PC-9 (cell line): ENCODE measurements at regions not wholly inside any gene's neighbourhood (a gene's known extent, or its start where the extent isn't known, plus 50 kb on each side); places are given as distances from the start of the nearest gene placed in this dataset.

Experiments used
- EZH2 ChIP-seq: fragments of 200-600 bp; sonication (generic); IDR thresholded peaks from 2 replicates; pipeline ENCODE4 v1.8.0; 2017; ENCODE audit warnings: antibody characterized with exemption, low read depth
- TF ChIP-seq, protein P1 (sequence below): fragments of 200-600 bp; sonication (generic); conservative IDR thresholded peaks from 2 replicates; pipeline ENCODE4 v1.6.1; 2017; ENCODE audit warnings: mixed run types, antibody characterized with exemption, mild to moderate bottlenecking, moderate library complexity

DNA sequence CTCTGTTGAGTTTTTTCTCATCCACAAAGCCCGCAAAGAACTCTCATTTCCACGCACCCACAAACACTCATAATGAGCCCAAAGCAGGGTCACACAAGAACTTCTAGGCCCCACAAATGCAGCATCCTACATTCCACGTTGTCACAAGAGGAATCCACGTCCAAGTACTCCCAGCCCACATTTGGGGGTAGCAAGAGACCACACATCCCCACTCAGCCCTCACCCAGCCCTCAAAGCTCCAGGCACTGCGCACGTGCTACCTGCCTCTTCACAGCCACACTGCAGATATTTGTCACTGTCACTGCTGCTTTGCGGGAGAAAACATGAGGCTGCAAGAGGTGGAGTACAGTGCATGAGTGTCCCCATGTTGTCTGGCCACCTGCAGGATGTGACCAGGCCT lies 187.6 kb upstream of the CDYL start:
- TF ChIP-seq, protein P1, sequence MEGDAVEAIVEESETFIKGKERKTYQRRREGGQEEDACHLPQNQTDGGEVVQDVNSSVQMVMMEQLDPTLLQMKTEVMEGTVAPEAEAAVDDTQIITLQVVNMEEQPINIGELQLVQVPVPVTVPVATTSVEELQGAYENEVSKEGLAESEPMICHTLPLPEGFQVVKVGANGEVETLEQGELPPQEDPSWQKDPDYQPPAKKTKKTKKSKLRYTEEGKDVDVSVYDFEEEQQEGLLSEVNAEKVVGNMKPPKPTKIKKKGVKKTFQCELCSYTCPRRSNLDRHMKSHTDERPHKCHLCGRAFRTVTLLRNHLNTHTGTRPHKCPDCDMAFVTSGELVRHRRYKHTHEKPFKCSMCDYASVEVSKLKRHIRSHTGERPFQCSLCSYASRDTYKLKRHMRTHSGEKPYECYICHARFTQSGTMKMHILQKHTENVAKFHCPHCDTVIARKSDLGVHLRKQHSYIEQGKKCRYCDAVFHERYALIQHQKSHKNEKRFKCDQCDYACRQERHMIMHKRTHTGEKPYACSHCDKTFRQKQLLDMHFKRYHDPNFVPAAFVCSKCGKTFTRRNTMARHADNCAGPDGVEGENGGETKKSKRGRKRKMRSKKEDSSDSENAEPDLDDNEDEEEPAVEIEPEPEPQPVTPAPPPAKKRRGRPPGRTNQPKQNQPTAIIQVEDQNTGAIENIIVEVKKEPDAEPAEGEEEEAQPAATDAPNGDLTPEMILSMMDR: no peak
- no peak for TF ChIP-seq EZH2
